GM06990 (cell line): ENCODE measurements at regions not wholly inside any gene's neighbourhood (a gene's known extent, or its start where the extent isn't known, plus 50 kb on each side); places are given as distances from the start of the nearest gene placed in this dataset.

Experiments used
- DNase-seq: peaks from one replicate; pipeline ENCODE4 v3.0.0-alpha.2; 2011; ENCODE audit not compliant: insufficient read length; ENCODE audit errors: extremely low read depth
- H3K27me3 ChIP-seq: replicated peaks from 2 replicates; pipeline ENCODE4 v1.6.0; 2011; ENCODE audit warnings: low read length; ENCODE audit not compliant: control insufficient read depth, insufficient read depth
- H3K36me3 ChIP-seq: 2 replicates; pipeline ENCODE4 v1.5.1; 2011; ENCODE audit warnings: low read length; ENCODE audit not compliant: control insufficient read depth, insufficient read depth
- H3K4me3 ChIP-seq: replicated peaks from 2 replicates; pipeline ENCODE4 v1.5.1; 2011; ENCODE audit warnings: low read depth, mild to moderate bottlenecking, control low read depth, low read length
- TF ChIP-seq, protein P1 (sequence below): IDR thresholded peaks from 2 replicates; pipeline ENCODE4 v1.5.1; 2011; ENCODE audit warnings: low read length, control low read depth, mild to moderate bottlenecking, inconsistent platforms; ENCODE audit not compliant: insufficient read depth, poor library complexity, severe bottlenecking

DNA sequence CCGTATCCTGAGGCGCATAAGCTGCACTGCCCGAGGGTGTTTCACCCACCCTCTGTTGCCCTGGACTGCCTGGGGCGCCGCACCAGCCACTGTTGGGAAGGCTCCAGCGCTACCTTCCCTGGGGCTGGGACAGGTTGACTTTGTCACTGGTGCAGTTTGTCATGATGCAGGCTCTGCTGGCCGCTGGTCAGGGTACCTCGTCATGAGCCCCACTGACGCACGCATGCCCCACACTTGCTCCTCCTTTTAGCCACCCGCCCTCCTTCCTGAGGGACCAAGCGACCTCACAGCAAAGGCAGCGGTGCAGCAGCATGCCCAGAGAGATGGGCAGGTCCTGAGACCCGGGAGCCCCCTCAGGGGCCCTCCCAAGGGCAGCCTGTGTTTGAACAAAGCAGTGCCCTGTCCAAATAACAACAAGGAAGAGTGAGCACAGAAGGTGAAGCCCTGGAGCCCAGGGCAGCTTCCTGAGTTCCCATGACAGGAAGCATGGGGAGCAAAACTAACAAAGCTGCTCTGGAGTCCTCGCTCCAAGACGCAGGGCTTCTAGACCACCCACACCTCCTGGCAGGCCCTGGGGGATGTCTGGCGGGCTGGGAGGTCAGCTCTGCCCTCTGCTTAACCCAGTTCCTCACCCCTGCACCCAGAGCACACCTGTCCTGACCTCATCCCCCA lies 50.1 kb upstream of the SMOC2 start:
- Histone ChIP-seq H3K27me3 (no peaks in the 10 kb centered on the region), H3K36me3 (no peaks in the 10 kb centered on the region), H3K4me3 (no peak overlapping the region)
- TF ChIP-seq, protein P1, sequence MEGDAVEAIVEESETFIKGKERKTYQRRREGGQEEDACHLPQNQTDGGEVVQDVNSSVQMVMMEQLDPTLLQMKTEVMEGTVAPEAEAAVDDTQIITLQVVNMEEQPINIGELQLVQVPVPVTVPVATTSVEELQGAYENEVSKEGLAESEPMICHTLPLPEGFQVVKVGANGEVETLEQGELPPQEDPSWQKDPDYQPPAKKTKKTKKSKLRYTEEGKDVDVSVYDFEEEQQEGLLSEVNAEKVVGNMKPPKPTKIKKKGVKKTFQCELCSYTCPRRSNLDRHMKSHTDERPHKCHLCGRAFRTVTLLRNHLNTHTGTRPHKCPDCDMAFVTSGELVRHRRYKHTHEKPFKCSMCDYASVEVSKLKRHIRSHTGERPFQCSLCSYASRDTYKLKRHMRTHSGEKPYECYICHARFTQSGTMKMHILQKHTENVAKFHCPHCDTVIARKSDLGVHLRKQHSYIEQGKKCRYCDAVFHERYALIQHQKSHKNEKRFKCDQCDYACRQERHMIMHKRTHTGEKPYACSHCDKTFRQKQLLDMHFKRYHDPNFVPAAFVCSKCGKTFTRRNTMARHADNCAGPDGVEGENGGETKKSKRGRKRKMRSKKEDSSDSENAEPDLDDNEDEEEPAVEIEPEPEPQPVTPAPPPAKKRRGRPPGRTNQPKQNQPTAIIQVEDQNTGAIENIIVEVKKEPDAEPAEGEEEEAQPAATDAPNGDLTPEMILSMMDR = no peak
- no peak for DNase-seq
